Aorta (tissue), 5 donors: ENCODE measurements at regions not wholly inside any gene's neighbourhood (a gene's known extent, or its start where the extent isn't known, plus 50 kb on each side); places are given as distances from the start of the nearest gene placed in this dataset.

Source experiments
- ATAC-seq: fragments of 200-7000 bp; cut with Tn5 transposase; one replicate; pipeline ENCODE4 v1.9.1; 2022; ENCODE audit warnings: moderate library complexity; ENCODE audit not compliant: low FRiP score
- DNase-seq, 2 donors: peaks; one replicate each; pipeline ENCODE4 v3.0.0-alpha.2; 2020
- H3K27ac ChIP-seq, 2 donors: one replicate each; pipeline ENCODE4 v1.5.1; 2013; ENCODE audit warnings: low read length in 2 of 2, mild to moderate bottlenecking in 2 of 2, moderate library complexity in 2 of 2, control low read depth in 1 of 2, inconsistent platforms in 1 of 2, low read depth in 1 of 2
- H3K27me3 ChIP-seq, 2 donors: one replicate each; pipeline ENCODE4 v1.6.1; 2013; ENCODE audit warnings: control low read depth in 1 of 2, low read length in 1 of 2, mild to moderate bottlenecking in 1 of 2, moderate library complexity in 1 of 2; ENCODE audit not compliant: insufficient read depth in 2 of 2, control insufficient read depth in 1 of 2
- H3K36me3 ChIP-seq, 2 donors: one replicate each; pipeline ENCODE4 v1.6.1; 2013; ENCODE audit warnings: control low read depth in 1 of 2, low read length in 1 of 2, mild to moderate bottlenecking in 1 of 2; ENCODE audit not compliant: insufficient read depth in 2 of 2, control insufficient read depth in 1 of 2
- H3K4me1 ChIP-seq, 2 donors: one replicate each; pipeline ENCODE4 v1.6.1; 2013; ENCODE audit warnings: low read length in 2 of 2, control low read depth in 1 of 2, mild to moderate bottlenecking in 1 of 2, moderate library complexity in 1 of 2; ENCODE audit not compliant: insufficient read depth in 2 of 2, control insufficient read depth in 1 of 2
- H3K4me3 ChIP-seq, 2 donors: one replicate each; pipeline ENCODE4 v1.5.1; 2013; ENCODE audit warnings: low read length in 2 of 2, control low read depth in 1 of 2, mild to moderate bottlenecking in 1 of 2
- H3K9me3 ChIP-seq: one replicate; pipeline ENCODE4 v1.6.1; 2013; ENCODE audit warnings: mild to moderate bottlenecking, low read length; ENCODE audit not compliant: control insufficient read depth
- WGBS, 2 donors: extraction: QIAGEN DNeasy Blood & Tissue Kit; methylation state at CpG; one replicate each; pipeline ENCODE4 v1.1.7; 2013; 5-methylcytosine and 5-hydroxymethylcytosine counted together
- intact Hi-C, 2 donors: fragments of 100-400 bp; cut with DNase I; formaldehyde crosslinking; loops; one replicate each; pipeline versions ENCODE4 v1.14.2 to v1.15.0; 2022
- donor health status: healthy with polysubstance abuse.
- donor health status: Bipolar disorder and iron deficiency.
- donor health status: DM: no; HTN: no; CAD: no.
- donor health status: DM: no; HTN: no; CAD: no.
- donor health status: DM: yes; HTN: yes; CAD: no.

DNA sequence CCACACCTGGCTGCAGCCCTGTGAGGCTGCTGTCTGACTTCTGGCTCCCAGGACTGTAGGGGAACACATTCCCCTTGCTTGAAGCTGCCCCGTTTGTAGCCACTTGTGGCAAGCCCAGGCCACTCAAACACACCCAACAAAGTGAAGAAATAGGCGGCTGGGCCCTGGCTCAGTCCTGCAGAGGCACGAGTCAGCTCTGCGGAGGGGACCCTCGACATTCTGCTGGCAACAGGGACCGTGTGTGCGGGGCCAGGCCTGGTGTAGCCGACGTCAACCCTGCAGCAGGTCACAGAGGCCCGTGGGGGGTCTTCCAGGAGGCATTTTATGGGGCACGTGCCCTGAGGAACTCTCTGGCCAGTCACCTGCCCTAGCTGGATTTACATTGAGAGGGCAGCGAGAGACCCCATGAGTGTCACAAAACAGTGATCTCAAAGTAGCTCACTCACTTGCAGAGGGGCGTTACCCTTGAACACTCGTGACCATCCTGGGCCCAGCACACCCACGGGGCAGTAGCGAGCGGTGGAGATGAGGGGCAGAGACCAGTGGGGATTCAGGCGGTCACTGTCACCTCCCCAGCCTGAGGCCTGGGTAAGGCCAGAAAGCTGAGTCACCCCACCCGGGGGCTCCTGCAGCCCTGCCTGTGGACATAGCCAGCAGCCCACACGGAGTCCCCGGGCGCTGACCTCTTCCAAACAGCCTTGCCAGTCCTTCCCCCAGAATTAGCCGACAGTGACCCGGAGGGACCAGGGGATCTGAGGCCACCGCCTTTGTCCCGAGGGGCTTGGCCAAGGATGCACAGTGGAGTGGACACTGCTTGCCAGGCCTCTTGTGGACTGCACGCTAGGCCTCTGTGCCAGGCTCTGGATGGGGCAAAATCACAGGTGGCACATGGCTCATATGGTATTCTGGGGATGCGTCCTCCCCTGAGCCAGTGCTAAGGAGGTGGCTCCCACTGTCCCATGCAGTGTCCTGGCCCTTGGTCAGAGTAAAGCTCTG lies 139.5 kb downstream of the CTTN start:
- DNase-seq (peak; percentile 29 to 65), ATAC-seq (no peak)
- H3K27ac ChIP-seq = no peak overlapping the region
- 82% methylated on average over 28 of the region's 28 CpGs for WGBS, 2 donors
- H3K4me3 ChIP-seq = no peak overlapping the region
- no peaks in the 10 kb centered on the region for H3K36me3 ChIP-seq
- intact Hi-C loops = no loop called here
- peaks cover 4% of the 10 kb centered on the region for H3K9me3 ChIP-seq
- no peaks in the 10 kb centered on the region for H3K4me1 ChIP-seq
- H3K27me3 ChIP-seq = no peaks in the 10 kb centered on the region

DNA sequence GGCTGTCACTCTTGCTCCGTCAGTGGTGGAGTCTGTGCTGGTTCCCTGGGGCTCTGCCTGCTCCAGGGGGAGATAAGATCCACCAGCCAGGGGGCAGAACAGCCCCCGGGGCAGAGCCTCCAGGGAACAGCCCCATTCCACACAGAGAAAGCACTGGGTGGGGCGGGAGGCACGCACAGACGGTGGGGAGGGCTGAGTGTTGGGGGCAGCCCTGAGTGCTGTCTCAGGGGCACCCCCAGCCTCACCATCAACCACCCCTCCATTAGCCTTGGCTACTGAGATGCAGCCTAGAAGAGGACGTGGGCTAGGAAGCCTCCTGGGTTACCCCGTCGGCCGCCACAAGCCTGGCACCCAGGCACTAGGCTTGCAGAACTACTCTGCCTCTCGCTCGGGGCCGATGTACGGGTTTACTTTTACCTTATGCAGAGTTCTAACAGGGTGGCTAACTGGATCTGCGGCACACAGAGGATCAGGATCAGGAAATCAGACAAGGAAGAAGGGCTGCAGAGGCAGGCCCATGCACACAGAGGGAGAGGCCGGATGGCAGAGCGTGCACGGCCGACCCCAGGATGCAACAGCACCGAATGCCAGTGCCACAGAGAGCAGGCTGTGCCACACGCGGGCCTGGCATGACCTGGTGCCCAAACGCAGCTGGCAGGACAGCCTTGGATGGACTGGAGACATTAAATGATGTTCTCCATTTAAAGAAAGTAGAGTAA lies 140.5 kb downstream of the CTTN start:
- H3K36me3 ChIP-seq = no peaks in the 10 kb centered on the region
- WGBS, 2 donors = 81 to 84% methylated on average over 22 of the region's 22 CpGs
- peaks cover 4% of the 10 kb centered on the region for H3K9me3 ChIP-seq
- H3K4me3 ChIP-seq = no peak overlapping the region
- H3K27me3 ChIP-seq = no peaks in the 10 kb centered on the region
- intact Hi-C loops = no loop called here
- ATAC-seq = no peak
- no peak overlapping the region for H3K27ac ChIP-seq
- H3K4me1 ChIP-seq = no peaks in the 10 kb centered on the region
- DNase-seq = peak in 1 of 2 donors; percentile 51

DNA sequence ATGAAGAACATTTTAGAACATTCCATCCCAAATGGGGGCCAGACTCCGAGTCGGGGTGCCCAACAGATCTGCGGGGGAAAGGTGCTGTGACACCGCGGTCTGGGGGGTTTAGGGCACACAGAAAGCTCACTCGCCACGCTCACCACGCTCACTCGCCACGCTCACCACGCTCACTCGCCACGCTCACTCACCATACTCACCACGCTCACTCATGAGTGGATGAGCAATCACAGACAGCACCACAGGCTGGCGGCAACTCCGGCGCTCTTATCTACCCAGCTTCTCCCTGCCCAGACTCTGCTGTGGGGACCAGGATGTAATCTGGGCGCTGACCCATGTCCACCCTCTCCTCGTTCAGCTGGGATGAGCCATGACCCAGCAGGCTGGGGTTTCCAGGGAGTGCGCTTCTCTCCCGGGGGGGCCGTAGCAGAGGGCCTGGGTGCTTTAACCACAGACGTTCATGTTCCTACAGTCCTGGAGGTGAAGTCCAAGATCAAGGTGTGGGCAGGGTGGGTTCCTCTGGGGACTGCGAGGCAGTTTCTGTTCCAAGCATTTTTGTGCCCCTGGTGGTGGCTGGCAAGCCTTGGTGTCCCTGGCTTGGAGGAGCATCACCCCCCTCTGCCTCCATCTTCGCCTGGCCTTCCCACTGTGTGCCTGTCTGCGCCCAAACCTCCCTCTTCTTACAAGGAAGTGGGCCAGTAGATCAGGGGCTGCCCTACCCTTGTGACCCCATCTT lies 141.2 kb downstream of the CTTN start:
- no peak overlapping the region for H3K27ac ChIP-seq
- 89 to 91% methylated on average over 26 of the region's 26 CpGs for WGBS, 2 donors
- ATAC-seq (no peak), DNase-seq (peak in 1 of 2 donors; percentile 63)
- intact Hi-C loops = no loop called here
- H3K4me3 ChIP-seq = no peak overlapping the region
- peaks cover 4% of the 10 kb centered on the region for H3K9me3 ChIP-seq
- no peaks in the 10 kb centered on the region for H3K36me3 ChIP-seq
- H3K27me3 ChIP-seq = no peaks in the 10 kb centered on the region
- H3K4me1 ChIP-seq = no peaks in the 10 kb centered on the region

DNA sequence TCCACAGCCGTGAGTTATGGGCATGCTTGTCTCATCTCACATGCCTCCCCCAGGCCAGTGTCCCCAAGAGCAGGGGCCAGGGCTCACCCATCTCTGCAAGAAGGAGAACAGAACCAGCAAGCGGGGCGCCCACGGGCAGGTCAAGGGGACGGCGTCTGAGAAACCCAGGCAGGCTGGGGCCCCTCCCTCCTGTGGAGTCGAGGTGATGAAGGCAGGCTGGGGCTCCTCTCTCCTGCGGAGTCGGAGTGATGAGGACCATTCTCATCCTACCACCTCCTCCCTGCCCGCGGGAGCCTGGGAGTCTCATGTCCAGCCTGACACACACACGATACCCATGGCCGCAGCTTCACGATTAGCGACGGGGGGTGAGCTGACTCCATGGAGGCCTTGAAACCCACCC lies 141.9 kb downstream of the CTTN start:
- intact Hi-C loops = no loop called here
- Histone ChIP-seq H3K36me3 (no peaks in the 10 kb centered on the region), H3K27me3 (no peaks in the 10 kb centered on the region), H3K9me3 (peaks cover 4% of the 10 kb centered on the region), H3K27ac (no peak overlapping the region), H3K4me3 (no peak overlapping the region), H3K4me1 (no peaks in the 10 kb centered on the region)
- ATAC-seq (no peak), DNase-seq (peak in 1 of 2 donors; percentile 43)
- WGBS, 2 donors = 86 to 89% methylated on average over 16 of the region's 16 CpGs

DNA sequence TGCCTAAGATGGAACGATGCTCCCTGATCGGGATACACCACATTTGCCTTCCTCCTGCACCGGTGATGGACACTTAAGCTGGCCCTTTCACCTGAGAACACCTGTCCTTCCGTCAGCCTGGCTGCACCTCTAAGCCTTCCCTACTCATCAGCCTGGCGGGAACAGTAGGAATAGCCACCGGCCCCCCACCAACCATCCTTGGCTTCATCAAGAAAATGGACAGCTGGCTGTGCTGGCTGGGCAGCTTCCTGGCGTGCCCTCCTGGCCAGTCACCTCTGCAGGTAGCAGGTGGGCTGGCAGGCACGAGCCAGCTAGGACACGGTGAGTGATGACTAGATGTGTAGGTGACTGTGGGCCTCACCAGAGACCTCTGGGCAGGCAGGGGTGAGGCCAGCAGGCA lies 142.8 kb downstream of the CTTN start:
- Histone ChIP-seq H3K27ac (no peak overlapping the region), H3K4me1 (no peaks in the 10 kb centered on the region), H3K36me3 (no peaks in the 10 kb centered on the region), H3K9me3 (peaks cover 4% of the 10 kb centered on the region), H3K4me3 (no peak overlapping the region), H3K27me3 (no peaks in the 10 kb centered on the region)
- intact Hi-C loops = no loop called here
- ATAC-seq = no peak
- peak in 1 of 2 donors; percentile 58 for DNase-seq
- 85 to 89% methylated on average over 9 of the region's 9 CpGs for WGBS, 2 donors

DNA sequence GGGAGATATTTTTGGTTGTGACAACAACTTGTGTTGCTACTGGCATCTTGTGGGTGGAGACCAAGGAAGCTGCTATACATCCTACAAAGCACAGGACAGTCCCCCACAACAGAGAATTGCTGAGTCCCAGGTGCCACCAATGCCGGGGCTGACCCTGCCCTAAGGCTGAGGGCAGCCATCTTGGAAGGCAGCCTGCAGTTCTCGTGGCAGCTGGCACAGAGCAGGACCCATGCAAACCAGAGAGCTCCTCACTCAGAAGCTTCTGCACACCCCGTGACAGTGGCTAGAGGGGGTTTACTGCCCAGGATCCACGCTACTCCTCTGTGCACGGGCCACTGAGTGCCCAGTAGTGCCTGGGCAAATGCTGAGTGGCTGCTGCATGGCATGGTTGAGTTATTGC lies 143.4 kb downstream of the CTTN start:
- intact Hi-C loops = no loop called here
- ATAC-seq (no peak), DNase-seq (peak in 1 of 2 donors; percentile 34)
- H3K27ac ChIP-seq = no peak overlapping the region
- H3K4me3 ChIP-seq = no peak overlapping the region
- no peaks in the 10 kb centered on the region for H3K4me1 ChIP-seq
- 87 to 92% methylated on average over 5 of the region's 5 CpGs for WGBS, 2 donors
- no peaks in the 10 kb centered on the region for H3K36me3 ChIP-seq
- H3K9me3 ChIP-seq = peaks cover 4% of the 10 kb centered on the region
- H3K27me3 ChIP-seq = no peaks in the 10 kb centered on the region

DNA sequence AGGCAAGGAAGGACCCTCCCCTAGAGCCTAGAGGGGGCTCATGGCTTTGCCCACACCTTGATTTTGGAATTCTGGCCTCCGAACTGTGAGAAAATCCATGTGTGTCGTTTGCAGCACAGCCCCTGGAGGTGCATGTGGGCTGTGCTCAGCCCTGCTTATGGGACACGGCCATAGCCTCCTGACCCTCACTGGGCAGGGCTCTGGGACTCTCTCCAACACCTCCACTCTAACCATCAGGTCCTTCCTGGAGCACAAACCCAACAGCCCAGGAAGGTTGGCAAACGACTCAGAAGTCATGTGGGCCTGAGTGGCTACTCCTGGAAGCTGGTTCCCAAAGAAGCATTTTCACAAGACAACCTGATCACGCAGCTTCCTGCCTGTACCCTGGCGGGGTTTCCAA lies 144.1 kb downstream of the CTTN start:
- H3K4me1 ChIP-seq = no peaks in the 10 kb centered on the region
- no peak overlapping the region for H3K4me3 ChIP-seq
- H3K27ac ChIP-seq = no peak overlapping the region
- H3K36me3 ChIP-seq = no peaks in the 10 kb centered on the region
- peak in 1 of 2 donors; percentile 34 for DNase-seq
- peaks cover 4% of the 10 kb centered on the region for H3K9me3 ChIP-seq
- H3K27me3 ChIP-seq = no peaks in the 10 kb centered on the region
- intact Hi-C loops = no loop called here
- no peak for ATAC-seq
- 71 to 78% methylated on average over 6 of the region's 6 CpGs for WGBS, 2 donors

DNA sequence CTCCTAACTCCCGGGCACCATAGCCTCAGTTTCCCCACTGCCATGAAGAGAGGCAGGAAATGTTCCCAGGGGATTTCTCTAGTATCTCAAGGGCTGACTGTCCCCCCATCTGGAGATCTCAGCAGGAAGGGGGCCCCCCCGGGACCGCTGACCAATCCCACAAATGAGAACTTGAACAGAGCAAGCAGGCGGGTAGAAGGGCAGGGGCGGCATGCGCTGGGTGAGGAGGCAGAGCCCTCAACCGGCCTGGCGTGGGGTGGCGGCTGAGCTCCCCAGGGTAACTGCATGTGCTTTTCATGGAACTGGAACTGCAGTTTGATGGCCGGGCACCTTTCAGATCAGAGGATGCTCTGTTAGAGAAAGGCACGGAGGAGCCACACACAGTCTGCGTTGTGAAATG lies 144.5 kb downstream of the CTTN start:
- H3K36me3 ChIP-seq = no peaks in the 10 kb centered on the region
- intact Hi-C loops = no loop called here
- no peak overlapping the region for H3K27ac ChIP-seq
- no peak overlapping the region for H3K4me3 ChIP-seq
- no peaks in the 10 kb centered on the region for H3K4me1 ChIP-seq
- H3K9me3 ChIP-seq = peaks cover 4% of the 10 kb centered on the region
- WGBS, 2 donors = 86 to 87% methylated on average over 12 of the region's 12 CpGs
- no peaks in the 10 kb centered on the region for H3K27me3 ChIP-seq
- DNase-seq = no peak
- no peak for ATAC-seq
